Keratinocyte (primary cell): ENCODE measurements at regions not wholly inside any gene's neighbourhood (a gene's known extent, or its start where the extent isn't known, plus 50 kb on each side); places are given as distances from the start of the nearest gene placed in this dataset.

Source experiments
- DNase-seq: peaks from one replicate; pipeline ENCODE4 v3.0.0-alpha.2; 2011; ENCODE audit warnings: low read depth, missing footprints, low spot score
- FAIRE-seq: peaks from 2 replicates; lab custom pipeline; 2011; peaks lifted over from hg19 to GRCh38; lab: Jason Lieb, UNC
- H2AFZ ChIP-seq: 2 replicates; pipeline ENCODE4 v1.6.0; 2012; ENCODE audit warnings: low read length, control low read depth, inconsistent platforms; ENCODE audit not compliant: control insufficient read depth
- H3K27ac ChIP-seq: 2 replicates; pipeline ENCODE4 v1.5.1; 2011; ENCODE audit warnings: low read length; ENCODE audit not compliant: control insufficient read depth, insufficient read depth
- H3K27me3 ChIP-seq: 3 replicates; pipeline ENCODE4 v1.6.0; 2011; ENCODE audit warnings: low read length; ENCODE audit not compliant: control insufficient read depth, insufficient read depth; ENCODE audit errors: extremely low read depth
- H3K36me3 ChIP-seq, 2 experiments: 2 replicates in 1 of 2; 3 replicates in 1 of 2; pipeline ENCODE4 v1.5.1; 2011; ENCODE audit warnings: low read length in 2 of 2, mild to moderate bottlenecking in 1 of 2; ENCODE audit not compliant: control insufficient read depth in 2 of 2, insufficient read depth in 2 of 2; ENCODE audit errors: extremely low read depth in 1 of 2
- H3K4me1 ChIP-seq: 3 replicates; pipeline ENCODE4 v1.5.1; 2011; ENCODE audit warnings: low read length; ENCODE audit not compliant: control insufficient read depth, insufficient read depth; ENCODE audit errors: extremely low read depth
- H3K4me2 ChIP-seq: 3 replicates; pipeline ENCODE4 v1.6.0; 2011; ENCODE audit warnings: low read depth, low read length; ENCODE audit not compliant: control insufficient read depth, insufficient read depth; ENCODE audit errors: extremely low read depth
- H3K4me3 ChIP-seq, 3 experiments: fragments of 200-600 bp in 1 of 3; sonication (generic) in 1 of 3; 2 replicates in 2 of 3; 3 replicates in 1 of 3; pipeline ENCODE4 v1.5.1; 2011 to 2016; ENCODE audit warnings: low read length in 3 of 3, mild to moderate bottlenecking in 3 of 3, control low read depth in 2 of 3, inconsistent platforms in 1 of 3, low read depth in 1 of 3, mixed read lengths in 1 of 3, mixed run types in 1 of 3, moderate library complexity in 1 of 3; ENCODE audit not compliant: control insufficient read depth in 2 of 3, insufficient read depth in 2 of 3; ENCODE audit errors: extremely low read depth in 1 of 3
- H3K79me2 ChIP-seq: 2 replicates; pipeline ENCODE4 v1.6.0; 2012; ENCODE audit warnings: low read length; ENCODE audit not compliant: control insufficient read depth, insufficient read depth
- H3K9ac ChIP-seq: 3 replicates; pipeline ENCODE4 v1.6.0; 2011; ENCODE audit warnings: low read length; ENCODE audit not compliant: control insufficient read depth, insufficient read depth; ENCODE audit errors: extremely low read depth
- H3K9me1 ChIP-seq: 3 replicates; pipeline ENCODE4 v1.6.0; 2011; ENCODE audit warnings: low read length; ENCODE audit not compliant: control insufficient read depth, insufficient read depth; ENCODE audit errors: extremely low read depth
- H3K9me3 ChIP-seq: 2 replicates; pipeline ENCODE4 v1.5.1; 2012; ENCODE audit warnings: low read depth, low read length; ENCODE audit not compliant: control insufficient read depth
- H4K20me1 ChIP-seq: 3 replicates; pipeline ENCODE4 v1.6.0; 2011; ENCODE audit warnings: low read length; ENCODE audit not compliant: control insufficient read depth, insufficient read depth; ENCODE audit errors: extremely low read depth
- EZH2 ChIP-seq: IDR thresholded peaks from one replicate; pipeline ENCODE4 v1.6.1; 2012; ENCODE audit warnings: inconsistent platforms, mild to moderate bottlenecking, low read length, moderate library complexity
- dilution Hi-C: fragments of 300-500 bp; cut with MboI; formaldehyde crosslinking; loops from one replicate; pipeline ENCODE4 v1.7.0; 2020; ENCODE audit warnings: low sequenced_read_pairs; ENCODE audit not compliant: extremely low pct_ligation_motif_present
- TF ChIP-seq, protein P1 (sequence below), 3 experiments: IDR thresholded peaks in 1 of 3; conservative IDR thresholded peaks in 1 of 3; optimal IDR thresholded peaks in 1 of 3; 2 replicates in 2 of 3; 3 replicates in 1 of 3; pipeline versions ENCODE3 to v1.5.1; 2011; ENCODE audit warnings: low read length in 3 of 3, mild to moderate bottlenecking in 3 of 3, moderate library complexity in 2 of 3, control low read depth in 1 of 3, inconsistent platforms in 1 of 3; ENCODE audit not compliant: insufficient read depth in 2 of 3; ENCODE audit errors: extremely low read depth in 1 of 3

DNA sequence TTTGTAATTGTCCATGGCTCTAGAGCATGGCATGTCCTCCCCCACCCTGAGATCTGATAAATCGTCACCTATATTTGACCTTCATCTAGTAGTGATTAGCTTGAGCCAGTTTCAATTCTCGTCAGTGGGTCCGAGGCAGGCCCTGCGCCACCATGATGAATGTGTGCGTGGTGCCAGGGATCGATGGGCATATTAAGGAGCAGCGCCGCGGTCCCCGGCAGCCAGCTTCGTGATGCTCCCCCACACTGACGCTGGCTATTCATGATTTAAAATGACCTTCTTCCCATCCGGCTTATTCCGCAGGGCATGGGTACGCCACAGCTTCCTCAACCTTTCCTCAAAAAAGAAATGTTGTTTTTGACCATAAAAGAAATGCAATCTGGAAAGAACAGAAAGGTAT lies 68.0 kb downstream of the SLC25A47 start:
- no peaks in the 10 kb centered on the region for H3K4me1 ChIP-seq
- H2AFZ ChIP-seq = no peak overlapping the region
- peaks cover 0 to 3% of the 10 kb centered on the region in 2 experiments for H3K36me3 ChIP-seq
- dilution Hi-C loops = no loop called here
- H3K9me1 ChIP-seq = no peaks in the 10 kb centered on the region
- no peaks in the 10 kb centered on the region for H3K27me3 ChIP-seq
- H3K9me3 ChIP-seq = no peaks in the 10 kb centered on the region
- H3K79me2 ChIP-seq = no peaks in the 10 kb centered on the region
- H3K4me3 ChIP-seq = no peak overlapping the region
- no peak for DNase-seq
- TF ChIP-seq EZH2 = no peak
- TF ChIP-seq, protein P1, sequence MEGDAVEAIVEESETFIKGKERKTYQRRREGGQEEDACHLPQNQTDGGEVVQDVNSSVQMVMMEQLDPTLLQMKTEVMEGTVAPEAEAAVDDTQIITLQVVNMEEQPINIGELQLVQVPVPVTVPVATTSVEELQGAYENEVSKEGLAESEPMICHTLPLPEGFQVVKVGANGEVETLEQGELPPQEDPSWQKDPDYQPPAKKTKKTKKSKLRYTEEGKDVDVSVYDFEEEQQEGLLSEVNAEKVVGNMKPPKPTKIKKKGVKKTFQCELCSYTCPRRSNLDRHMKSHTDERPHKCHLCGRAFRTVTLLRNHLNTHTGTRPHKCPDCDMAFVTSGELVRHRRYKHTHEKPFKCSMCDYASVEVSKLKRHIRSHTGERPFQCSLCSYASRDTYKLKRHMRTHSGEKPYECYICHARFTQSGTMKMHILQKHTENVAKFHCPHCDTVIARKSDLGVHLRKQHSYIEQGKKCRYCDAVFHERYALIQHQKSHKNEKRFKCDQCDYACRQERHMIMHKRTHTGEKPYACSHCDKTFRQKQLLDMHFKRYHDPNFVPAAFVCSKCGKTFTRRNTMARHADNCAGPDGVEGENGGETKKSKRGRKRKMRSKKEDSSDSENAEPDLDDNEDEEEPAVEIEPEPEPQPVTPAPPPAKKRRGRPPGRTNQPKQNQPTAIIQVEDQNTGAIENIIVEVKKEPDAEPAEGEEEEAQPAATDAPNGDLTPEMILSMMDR (optimal IDR thresholded peaks at IDR 0.05 in 1 of 3, IDR thresholded peaks at IDR 0.05 in 1 of 3, conservative IDR thresholded peaks at IDR 0.05 in 1 of 3; ENCODE audit: extremely low read depth in 1 of 3, insufficient read depth in 2 of 3, low read length in 3 of 3) = no peak
- no peak for FAIRE-seq
- no peak overlapping the region for H3K27ac ChIP-seq
- H3K9ac ChIP-seq = no peak overlapping the region
- no peak overlapping the region for H3K4me2 ChIP-seq
- H4K20me1 ChIP-seq = no peaks in the 10 kb centered on the region

DNA sequence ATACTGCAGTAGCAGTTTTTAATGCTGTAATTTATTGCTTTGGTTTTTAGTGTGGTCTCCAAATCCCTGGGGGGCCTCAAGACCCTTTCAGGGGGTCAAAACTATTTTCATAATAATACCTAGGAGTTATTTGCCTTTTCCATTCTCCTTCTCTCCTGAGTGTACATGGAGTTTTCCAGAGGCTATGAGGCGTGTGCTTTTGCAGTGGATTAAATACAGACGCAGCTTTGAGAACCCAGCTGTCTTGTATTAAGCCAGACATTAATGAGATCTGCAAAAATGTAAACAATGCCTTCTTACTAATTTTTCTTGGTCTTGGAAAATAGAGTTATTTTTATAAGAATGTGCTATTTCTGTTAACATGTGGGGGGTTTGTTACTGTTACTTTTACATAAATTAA lies 68.6 kb downstream of the SLC25A47 start:
- DNase-seq (no peak), FAIRE-seq (no peak)
- Histone ChIP-seq H3K27me3 (no peaks in the 10 kb centered on the region), H3K4me2 (no peak overlapping the region), H3K9ac (no peak overlapping the region), H4K20me1 (no peaks in the 10 kb centered on the region), H2AFZ (no peak overlapping the region), H3K4me3 (no peak overlapping the region), H3K9me1 (no peaks in the 10 kb centered on the region), H3K27ac (no peak overlapping the region), H3K36me3 (peaks cover 0 to 3% of the 10 kb centered on the region in 2 experiments), H3K79me2 (no peaks in the 10 kb centered on the region), H3K9me3 (no peaks in the 10 kb centered on the region), H3K4me1 (no peaks in the 10 kb centered on the region)
- dilution Hi-C loops = no loop called here
- TF ChIP-seq, protein P1 (optimal IDR thresholded peaks at IDR 0.05 in 1 of 3, IDR thresholded peaks at IDR 0.05 in 1 of 3, conservative IDR thresholded peaks at IDR 0.05 in 1 of 3; ENCODE audit: extremely low read depth in 1 of 3, insufficient read depth in 2 of 3, low read length in 3 of 3) = no peak
- no peak for TF ChIP-seq EZH2
